ENCODE measurements at regions not wholly inside any gene's neighbourhood (a gene's known extent, or its start where the extent isn't known, plus 50 kb on each side); places are given as distances from the start of the nearest gene placed in this dataset.
"Not testable (repeated sequence)": the region's sequence is repeated elsewhere in the genome, so short reads cannot be mapped to it uniquely, and the experiment has no call there.

DNA sequence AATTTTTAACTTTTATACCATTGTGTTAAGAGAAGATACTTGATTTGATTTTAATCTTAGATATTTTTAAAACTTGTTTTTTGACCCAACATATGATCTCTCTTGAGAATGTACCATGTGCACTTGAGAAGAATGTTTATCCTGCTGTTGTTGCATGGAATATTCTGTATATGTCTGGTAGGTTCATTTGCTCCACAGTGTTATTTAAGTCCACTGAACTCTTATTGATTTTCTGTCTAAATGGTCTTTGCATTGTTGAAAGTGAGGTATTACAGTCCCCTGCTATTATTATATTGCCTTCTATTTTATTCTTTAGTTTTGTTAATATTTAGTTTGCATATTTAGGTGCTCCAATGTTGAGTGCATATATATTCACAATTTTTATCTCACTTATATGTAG lies 397.3 kb upstream of the CCDC179 start:
- no peak for DNase-seq

DNA sequence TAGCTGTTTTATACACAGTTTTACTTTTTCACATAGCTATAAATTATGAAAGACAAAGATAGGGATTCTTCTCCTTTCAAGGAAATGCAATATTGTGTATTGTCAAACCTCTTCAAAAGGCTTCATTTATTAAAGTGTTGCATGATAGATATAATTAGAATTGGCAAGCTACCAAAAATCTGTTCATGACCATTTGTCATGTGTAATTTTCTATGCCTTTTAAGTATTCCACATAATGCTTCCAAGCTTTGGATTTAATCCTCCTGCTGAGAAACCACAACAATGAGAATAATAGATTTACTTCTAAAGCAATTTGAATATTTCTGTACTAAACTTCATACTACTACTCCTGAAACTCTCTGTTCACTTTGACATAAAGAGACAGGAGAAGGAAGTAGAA lies 403.2 kb upstream of the CCDC179 start:
- no peak for DNase-seq

DNA sequence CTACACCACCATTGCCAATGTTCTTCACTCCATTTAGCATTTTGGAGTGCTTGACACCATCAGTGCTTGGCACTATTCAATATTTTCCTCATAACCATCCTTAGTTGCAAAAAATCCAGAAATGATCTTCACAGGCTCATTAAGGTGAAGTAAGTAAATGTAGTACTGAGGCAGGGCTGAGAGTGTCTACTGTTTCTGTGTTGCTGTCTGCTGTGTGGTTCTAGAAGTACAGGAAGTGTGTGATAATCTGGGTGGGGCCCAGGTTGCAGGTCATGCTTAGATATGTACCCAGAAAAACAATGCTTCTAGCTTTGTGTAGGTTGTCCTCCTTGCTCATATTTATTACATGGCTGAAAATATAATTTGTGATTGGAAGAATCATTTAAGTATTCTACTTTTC lies 411.8 kb upstream of the CCDC179 start:
- DNase-seq = no peak

DNA sequence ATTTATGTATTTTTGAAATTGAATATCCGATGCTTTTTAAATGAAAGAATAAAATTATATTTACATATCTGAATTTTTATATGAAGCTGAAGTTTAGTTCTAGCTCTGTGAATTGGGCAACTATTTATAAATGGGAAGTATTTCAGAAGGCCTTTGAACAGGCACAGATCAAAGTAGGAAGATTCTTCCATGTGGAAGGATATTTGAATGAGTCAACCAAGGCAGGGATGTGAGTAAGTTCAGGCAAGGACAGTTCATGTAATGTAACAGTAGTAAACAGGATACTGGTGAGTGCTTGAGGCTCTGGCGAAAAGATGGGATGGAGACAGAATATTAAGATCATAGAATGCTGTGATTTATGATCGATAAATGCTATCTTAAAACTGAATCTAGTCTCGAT lies 417.8 kb upstream of the CCDC179 start:
- DNase-seq = no peak

DNA sequence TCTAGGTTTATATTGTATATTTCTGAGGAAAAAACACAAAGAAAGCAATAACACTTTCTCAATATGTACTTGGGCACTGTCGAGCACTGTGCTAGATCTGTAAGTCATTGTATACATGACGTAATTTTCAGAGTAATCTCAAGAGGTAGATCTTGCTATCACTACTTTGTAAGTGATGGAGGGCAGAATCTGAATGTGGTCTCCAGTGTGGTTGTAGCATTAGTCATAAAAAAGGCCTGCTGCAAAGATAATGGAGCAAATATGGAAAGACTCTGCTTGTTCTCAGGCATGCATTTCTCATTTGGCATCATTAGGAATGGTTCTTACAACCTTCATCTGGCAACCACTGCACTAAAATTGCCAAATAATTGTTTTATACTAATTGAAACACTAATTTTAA lies 419.8 kb upstream of the CCDC179 start:
- no peak for DNase-seq

DNA sequence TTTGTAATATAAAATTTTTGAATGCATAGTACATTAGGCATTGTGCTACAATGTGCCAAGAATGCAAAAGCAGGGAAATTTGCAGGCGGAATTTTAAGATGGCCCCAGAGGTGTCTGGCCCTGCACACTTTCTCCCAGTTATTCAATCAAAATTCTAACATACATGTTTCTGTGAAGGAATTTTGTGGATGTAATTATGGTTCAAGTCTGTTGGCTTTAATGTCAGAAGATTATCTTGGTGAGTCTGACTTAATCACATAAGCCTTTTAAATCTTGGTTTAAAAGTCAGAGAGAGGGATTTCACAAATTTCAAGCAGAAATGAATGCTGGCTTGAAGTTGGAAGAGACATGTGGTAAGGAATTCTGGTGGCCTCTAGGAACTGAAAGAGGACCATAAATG lies 423.4 kb upstream of the CCDC179 start:
- DNase-seq = no peak

DNA sequence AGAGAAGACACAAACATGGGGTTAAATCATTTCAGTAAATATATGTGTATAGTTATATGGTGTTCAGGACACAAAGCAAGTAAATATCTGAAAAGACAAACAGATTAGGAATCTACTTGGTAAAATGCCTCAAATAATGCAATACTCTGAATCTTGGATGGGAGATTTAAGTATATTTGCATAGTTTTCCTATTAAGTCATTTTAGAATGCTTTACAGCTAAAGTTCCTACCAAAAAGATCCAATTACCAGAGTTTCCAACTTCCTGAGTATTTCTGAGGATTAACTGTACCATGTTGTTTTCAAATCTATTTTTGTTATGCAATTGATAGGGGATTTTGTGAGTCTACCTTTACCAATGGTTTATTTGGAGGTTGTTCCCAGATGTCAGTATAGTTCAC lies 424.4 kb upstream of the CCDC179 start:
- DNase-seq = no peak

DNA sequence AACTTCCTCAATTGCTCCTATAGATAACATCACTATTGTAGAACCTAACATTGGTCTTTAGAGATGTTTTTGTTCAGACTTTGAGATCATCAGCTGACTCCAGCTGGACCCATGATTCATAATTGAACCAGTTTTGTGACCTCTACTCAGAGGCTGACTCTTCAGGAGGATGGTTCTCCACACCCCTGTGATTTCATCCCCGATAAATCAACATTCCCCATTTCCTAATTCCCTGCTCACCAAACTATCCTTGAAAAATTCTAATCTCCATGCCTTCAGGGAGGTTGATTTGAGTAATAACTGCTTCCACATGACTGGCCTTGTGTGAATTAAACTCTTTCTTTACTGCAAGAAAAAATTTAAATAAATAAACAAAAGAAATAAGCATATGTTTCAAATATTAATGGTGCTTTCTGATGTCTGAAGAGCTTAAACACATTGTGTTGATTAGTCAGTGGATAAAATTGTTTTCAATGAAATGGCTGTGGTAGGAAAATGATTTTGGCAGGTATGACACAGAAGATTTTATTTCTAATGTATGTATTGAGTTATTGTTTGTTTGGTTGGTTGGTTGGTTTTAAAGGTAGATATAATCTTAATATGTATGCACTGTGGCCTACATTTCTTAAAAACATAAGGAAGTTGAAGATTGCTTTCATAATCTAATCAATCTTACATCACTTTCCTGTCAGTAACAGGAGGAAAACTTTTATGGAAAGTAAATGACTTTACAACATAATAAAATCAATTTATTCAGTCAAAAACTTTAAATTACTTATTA lies 427.9 kb upstream of the CCDC179 start:
- DNase-seq = no peak

DNA sequence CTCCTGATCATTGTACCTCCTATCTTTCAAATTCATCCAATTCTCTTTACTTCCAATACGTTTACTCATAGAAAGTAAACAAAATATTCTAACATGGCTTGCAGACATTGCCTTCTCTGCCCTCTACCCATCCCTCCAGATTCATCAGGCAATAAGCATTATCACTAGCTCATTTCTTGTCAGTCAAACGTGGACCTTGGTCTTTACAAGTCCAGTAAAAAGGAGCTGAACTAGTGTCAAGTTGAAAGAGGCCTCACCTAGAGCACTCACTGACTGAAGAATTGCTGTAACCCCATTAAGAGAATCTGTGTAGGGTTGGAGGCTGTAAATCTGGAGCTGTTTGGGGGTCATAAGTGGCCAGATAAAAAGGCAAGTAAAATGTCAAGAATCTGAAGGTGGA lies 435.0 kb upstream of the CCDC179 start:
- no peak for DNase-seq

DNA sequence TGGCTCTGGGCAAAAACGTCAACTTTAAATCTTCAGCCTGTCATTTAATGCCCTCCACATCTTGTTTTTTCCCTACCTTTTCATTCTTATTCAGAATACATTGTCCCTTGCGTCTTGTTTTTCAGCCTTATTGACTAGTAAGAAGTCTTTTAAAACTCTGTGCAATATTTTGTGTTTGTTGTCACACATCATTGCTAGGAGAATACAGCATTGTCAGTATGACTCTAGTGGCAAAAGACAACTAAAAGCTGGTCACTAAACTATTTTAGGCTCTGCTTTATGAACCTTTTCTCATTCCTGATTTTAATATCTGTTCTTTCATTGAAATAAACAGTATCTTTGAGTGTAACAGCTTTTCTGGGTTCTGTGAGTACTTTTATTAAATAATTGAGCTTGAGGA lies 447.8 kb upstream of the CCDC179 start:
- DNase-seq = no peak

DNA sequence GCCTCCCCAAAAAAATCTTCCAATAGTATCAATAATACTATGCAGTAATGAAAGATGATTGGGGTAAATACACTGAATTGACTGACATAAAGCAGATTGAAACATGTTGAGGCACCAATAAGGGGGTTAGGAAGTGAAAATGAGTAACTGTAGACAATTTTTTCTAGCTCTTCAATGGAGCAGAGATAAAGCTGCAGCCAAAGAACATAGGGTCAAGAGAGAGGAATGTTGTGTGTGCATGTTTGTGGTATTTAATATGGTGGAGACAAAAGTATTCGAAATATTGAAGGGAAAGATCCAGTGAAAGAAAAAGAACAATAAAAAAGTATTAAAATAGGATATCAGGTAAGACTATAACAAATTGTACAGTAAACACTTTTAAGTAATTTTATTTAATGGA lies 450.0 kb upstream of the CCDC179 start:
- DNase-seq = no peak

DNA sequence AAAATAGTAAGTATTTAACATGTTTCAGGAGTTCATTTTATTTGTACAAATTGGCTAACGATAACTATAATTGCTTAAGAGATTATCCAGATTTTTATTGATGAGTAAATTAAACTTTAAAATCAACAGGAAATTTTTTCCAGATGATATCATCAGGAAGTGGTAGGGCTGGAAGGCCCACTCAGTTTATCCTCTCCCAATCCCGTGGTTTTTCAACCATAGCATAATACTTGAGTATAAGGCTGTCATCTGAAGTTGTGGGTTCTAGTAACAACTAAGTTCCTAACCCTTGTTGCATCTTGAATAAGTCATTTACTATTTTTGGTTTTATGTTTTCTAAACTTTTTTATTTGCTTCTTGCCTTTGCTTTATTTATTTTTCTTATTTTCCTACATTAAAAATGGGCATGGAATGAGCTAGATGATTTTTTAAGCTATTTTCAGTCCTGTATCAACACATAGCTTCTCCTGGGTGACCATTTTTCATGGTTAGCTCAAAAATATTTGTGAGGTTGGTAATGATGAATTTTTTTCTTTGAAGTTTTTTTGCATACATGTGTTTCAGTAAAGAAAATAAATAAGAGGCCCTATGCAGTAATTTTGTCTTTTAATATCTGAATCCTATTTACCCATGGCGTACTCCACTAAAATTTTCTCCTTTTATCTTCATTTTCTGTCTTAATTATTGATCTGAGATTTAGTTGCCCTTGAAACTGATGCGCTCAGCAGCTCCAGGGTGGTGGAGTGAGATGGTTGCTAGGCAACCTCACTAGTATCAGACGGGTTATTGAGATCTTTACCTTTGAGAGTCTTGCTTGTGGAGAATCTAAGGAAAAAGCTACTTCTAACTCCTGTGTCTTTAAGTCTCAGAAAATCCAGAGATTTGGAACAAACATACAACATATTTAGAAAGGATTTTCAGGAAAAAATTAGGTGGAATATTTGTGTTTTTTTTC lies 452.0 kb upstream of the CCDC179 start:
- DNase-seq = no peak

DNA sequence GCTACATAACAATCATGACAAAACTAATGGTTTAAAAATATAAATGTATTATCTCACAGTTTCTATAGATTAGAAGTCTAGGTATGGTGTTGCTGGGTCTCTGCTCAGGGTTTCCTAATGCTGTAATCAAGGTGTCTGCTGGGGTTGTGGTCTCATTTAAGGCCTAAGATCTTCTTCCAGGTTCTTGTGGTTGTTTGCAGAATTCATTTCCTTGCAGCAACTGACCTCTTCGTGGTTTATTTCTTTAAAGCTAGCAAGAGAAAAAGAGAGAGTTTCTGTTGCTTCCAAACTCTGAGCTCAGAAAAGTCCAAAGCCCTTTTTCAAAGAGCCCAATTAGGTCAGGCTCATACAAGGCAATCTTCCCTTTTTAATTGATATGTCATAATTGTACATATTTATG lies 452.7 kb upstream of the CCDC179 start:
- DNase-seq = no peak

DNA sequence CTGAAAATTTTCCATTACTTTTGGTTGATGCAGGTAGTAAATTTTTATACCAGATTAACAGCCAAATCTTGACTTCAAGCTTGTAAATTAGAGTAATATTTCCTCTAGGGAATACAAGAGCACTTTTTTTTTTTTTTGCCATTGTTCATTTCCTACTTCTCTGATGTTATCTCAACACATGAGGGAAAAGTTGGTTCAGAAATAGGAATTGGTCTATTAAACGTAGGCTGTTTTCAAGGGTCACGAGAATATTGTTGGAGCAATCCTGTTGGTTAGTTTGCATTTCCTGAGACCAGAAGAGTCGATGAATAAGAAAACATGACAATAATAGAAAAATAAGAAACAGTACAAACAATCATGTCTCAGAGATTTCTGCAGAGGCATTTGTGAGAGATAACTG lies 453.9 kb upstream of the CCDC179 start:
- no peak for DNase-seq

DNA sequence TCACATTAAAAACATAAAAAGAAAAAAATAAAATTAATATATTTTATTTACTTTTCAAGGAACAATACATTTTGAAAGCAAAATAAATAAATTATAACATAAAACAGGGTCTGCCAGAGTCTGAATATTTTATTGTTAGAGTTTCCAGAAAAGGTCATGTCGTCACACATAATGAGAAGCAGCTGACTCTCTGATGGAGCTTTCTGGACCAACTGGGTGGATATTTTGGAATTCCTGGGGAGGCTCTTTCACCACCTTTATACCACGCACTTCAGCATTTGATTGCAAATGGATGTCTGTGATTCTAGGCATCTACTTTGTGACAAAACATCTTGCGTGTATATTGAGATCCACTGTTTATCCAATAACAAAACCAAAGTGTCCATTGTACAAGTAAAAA lies 455.0 kb upstream of the CCDC179 start:
- DNase-seq = no peak

DNA sequence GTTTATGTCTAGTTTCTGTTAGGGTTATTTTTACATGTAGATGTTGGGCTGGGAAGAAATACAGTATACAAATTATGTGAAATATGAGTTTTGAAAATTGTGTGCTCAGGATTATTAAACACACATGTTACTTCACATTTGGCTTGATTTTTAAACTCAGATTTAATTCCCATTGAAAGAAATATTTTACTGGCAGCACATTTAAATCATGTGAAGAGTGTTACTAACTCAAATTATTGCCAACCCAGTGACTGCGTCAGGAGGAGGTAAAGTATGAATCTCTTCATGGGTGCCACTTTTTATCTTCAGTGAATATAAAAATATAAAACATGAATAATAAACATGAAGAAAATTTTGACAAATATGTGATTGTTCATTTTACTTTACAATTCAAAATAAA lies 457.5 kb upstream of the CCDC179 start:
- DNase-seq = no peak

DNA sequence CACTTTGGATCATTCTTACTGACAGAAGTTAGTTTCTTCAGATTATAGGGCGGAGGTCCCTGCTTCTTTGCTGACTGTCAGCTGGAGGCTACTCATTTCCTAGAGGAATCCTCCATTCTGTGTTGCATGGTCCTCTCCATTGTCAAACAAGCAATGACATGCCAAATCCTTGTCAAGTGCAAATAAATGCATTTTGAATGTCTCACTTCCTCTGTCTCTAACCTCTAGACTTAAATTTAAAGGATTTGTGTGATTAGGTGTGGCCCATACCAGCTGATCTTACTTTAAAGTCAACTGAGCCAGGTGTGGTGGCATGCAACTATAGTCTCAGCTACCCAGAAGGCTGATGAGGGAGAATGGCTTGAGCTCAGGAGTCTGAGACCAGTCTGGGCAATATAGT lies 458.4 kb upstream of the CCDC179 start:
- DNase-seq = no peak

DNA sequence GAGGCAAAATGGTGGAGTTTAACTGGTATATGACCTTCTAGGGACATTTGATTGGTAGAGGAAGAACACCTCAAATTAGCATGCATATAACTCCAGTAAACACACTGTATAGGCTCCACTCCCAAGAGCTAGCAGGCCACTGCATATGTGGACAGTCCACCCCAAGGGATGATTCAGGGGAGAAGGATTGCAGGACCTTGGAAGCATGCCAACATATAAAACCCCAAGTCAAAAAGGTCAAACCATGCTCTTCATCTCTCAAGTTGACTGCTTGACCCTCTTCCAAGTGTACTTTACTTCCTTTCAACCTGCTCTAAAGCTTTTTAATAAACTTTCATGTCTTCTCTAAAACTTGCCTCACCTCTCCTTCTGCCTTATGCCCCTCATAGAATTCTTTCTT lies 459.9 kb upstream of the CCDC179 start:
- DNase-seq = no peak

DNA sequence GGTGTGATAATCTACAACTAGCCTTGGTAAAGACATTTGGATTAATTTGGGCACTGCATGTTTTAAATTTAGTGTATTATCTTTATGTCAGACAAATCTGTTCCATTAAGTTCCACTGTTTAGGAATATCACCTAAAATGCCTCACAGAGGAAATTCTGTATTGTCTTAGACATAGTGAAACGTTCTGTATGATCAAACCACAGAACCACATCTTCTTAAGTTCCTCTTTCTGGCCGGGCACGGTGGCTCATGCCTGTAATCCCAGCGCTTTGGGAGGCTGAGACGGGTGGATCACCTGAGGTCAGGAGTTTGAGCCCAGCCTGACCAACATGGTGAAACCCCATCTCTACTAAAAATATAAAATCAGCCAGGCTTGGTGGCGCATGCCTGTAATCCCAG lies 475.3 kb upstream of the CCDC179 start:
- DNase-seq = not testable (repeated sequence)

DNA sequence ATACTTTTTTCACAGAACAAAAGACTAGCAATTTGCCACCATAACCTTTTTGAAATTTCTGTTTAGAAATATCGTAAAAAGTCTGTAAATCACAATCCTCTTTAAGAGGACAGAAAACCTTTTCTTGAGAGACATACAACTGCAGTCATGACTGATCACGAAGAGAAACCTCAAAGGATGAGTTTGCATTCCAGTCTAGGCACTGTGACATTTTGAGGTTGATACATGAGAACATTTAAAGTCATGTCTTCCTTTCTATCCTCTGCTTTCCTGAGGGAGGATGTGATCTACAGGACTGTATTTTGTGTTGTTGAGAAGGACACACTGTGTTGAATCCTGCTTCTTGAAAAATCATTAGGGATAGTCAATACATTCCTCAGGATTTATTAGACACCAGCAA lies 476.7 kb upstream of the CCDC179 start:
- no peak for DNase-seq

DNA sequence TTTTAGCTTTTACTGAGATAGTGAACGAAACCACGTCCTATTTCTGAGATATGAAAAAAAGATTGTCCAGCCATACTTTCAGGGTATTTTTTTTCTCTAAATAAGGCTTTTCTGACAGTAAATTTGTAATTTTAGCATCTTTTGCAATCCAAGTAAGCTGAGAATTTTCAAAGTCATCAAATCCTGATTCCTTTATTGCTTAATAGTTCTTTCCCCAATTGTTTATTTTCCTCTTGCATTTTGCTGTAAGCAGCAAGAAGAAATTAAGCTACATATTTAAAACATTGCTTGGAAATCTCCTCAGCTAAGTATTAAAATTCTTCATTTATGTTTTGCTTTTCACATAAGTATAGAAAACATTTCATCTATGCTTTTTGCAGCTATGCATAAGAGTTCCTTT lies 493.3 kb upstream of the CCDC179 start:
- no peak for DNase-seq

DNA sequence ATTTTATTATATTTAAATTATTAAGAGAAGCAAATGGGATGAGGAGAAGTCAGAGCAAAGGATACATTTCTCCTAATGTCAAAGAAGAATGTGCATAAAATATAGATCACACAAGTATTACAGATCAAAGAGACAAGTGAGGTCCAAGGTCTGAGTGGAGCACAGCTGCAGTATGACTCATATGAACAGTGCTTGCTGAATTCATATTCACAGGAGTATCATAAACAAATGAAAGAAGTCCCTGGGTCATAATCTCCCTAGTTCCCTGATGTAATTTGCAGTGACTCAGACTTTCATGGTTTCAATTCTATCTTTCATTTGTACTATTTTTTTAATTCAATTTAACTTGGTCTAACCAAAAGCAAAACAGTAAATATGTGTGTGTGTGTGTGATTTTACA lies 499.0 kb upstream of the CCDC179 start:
- no peak for DNase-seq

DNA sequence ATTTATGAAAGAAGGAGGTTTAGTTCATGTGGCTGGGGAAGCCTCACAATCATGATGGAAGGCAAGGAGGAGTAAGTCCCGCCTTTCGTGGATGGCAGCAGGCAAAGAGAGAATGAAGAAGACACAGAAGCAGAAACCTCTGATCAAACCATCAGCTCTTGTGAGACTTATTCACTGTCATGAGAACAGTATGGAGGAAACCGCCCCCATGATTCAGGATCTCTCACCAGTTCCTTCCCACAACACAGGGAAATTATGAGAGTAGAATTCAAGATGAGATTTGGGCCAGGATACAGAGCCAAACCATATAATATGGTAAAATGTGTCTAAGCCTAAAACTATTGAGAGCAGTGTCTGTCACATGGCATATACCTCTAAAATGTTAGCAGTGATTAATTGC lies 503.8 kb upstream of the CCDC179 start:
- no peak for DNase-seq

DNA sequence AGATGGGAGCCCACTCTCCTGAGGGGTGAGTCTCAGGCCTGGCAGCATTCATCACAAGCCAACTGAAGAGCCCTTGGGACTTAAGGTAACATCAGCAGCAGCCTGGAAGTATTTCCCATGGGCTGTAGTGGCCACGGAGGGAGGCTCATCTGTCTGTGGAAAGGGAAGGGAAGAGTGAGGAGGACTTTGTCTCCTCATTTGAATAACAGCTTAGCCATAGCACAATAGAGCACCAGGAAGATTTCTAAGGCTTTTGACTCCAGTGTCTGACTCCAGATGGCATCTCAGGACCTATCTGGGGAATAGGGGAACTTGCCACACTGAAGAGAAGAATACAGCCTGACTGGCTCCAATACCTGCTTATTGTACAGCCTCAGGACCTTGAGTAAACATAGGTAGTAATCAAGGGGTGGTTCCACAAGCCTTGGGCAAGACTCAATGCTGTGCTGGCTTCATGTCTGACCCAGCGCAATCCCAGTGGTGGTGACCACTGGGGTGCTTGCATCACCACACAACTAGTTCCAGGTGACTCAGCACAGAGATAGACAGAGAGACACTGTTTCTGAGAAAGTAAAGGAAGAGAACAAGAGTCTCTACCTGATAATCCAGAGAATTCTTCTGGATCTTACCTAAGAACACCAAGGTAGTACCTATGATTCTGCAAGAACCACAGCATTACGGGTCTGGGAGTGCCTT lies 510.5 kb upstream of the CCDC179 start:
- no peak for DNase-seq

All from hippocampal formation (tissue), 2 donors.